MG63 (cell line): ENCODE measurements at regions not wholly inside any gene's neighbourhood (a gene's known extent, or its start where the extent isn't known, plus 50 kb on each side); places are given as distances from the start of the nearest gene placed in this dataset.
"Not testable (repeated sequence)": the region's sequence is repeated elsewhere in the genome, so short reads cannot be mapped to it uniquely, and the experiment has no call there.

Source experiments
- DNase-seq: peaks from one replicate; pipeline ENCODE4 v3.0.0-alpha.2; 2020
- H3K27me3 ChIP-seq: fragments of 250-450 bp; sonication (Bioruptor Pico); 2 replicates; pipeline ENCODE4 v1.5.1; 2020; ENCODE audit warnings: mild to moderate bottlenecking, moderate library complexity
- H3K36me3 ChIP-seq: fragments of 250-450 bp; sonication (Bioruptor Pico); 2 replicates; pipeline ENCODE4 v1.5.1; 2020; ENCODE audit warnings: mild to moderate bottlenecking, moderate library complexity
- H3K4me3 ChIP-seq: fragments of 250-450 bp; sonication (Bioruptor Pico); 2 replicates; pipeline ENCODE4 v1.5.1; 2020; ENCODE audit warnings: mild to moderate bottlenecking, moderate library complexity
- H3K9me3 ChIP-seq: fragments of 250-450 bp; sonication (Bioruptor Pico); 2 replicates; pipeline ENCODE4 v1.5.1; 2020; ENCODE audit warnings: mild to moderate bottlenecking, moderate library complexity

- no peak for DNase-seq
- Histone ChIP-seq H3K9me3 (no peaks in the 10 kb centered on the region), H3K27me3 (no peaks in the 10 kb centered on the region), H3K36me3 (no peaks in the 10 kb centered on the region; the same call in 1 of the 2 replicates), H3K4me3 (no peak overlapping the region)
These were observed 649.6 kb downstream of the TNS3 start for GRCh38 chr7:46932306-46932675.

- Histone ChIP-seq H3K9me3 (no peaks in the 10 kb centered on the region), H3K4me3 (no peak overlapping the region), H3K27me3 (no peaks in the 10 kb centered on the region), H3K36me3 (no peaks in the 10 kb centered on the region; the same call in 1 of the 2 replicates)
- peak; percentile 91 for DNase-seq
These were observed 651.5 kb downstream of the TNS3 start for GRCh38 chr7:46930366-46930765.

GRCh38 chr7:46929359-46929758, 652.6 kb downstream of the TNS3 start:
- Histone ChIP-seq H3K36me3 (no peaks in the 10 kb centered on the region; the same call in 1 of the 2 replicates), H3K4me3 (no peak overlapping the region), H3K27me3 (no peaks in the 10 kb centered on the region), H3K9me3 (no peaks in the 10 kb centered on the region)
- DNase-seq: no peak

GRCh38 chr7:46928719-46929118, 653.2 kb downstream of the TNS3 start:
- Histone ChIP-seq H3K9me3 (no peaks in the 10 kb centered on the region), H3K36me3 (no peaks in the 10 kb centered on the region; the same call in 1 of the 2 replicates)

GRCh38 chr7:46927131-46927810, 654.6 kb downstream of the TNS3 start:
- no peaks in the 10 kb centered on the region for H3K9me3 ChIP-seq
- H3K36me3 ChIP-seq: no peaks in the 10 kb centered on the region; the same call in 1 of the 2 replicates
- no peak overlapping the region for H3K4me3 ChIP-seq
- no peak for DNase-seq
- no peaks in the 10 kb centered on the region for H3K27me3 ChIP-seq

More at GRCh38 chr7:46928719-46929118, 653.2 kb downstream of the TNS3 start:
- DNase-seq: no peak
- Histone ChIP-seq H3K27me3 (no peaks in the 10 kb centered on the region), H3K4me3 (no peak overlapping the region)

- Histone ChIP-seq H3K36me3 (no peaks in the 10 kb centered on the region), H3K9me3 (no peaks in the 10 kb centered on the region; the same call in 1 of the 2 replicates), H3K4me3 (no peak overlapping the region), H3K27me3 (no peaks in the 10 kb centered on the region)
- no peak for DNase-seq
These were observed 665.3 kb downstream of the TNS3 start for GRCh38 chr7:46916581-46916980.

GRCh38 chr7:46912692-46913091, 669.2 kb downstream of the TNS3 start:
- no peak for DNase-seq
- no peak overlapping the region for H3K4me3 ChIP-seq
- H3K9me3 ChIP-seq: no peaks in the 10 kb centered on the region; the same call in 1 of the 2 replicates
- H3K27me3 ChIP-seq: no peaks in the 10 kb centered on the region
- H3K36me3 ChIP-seq: no peaks in the 10 kb centered on the region

- DNase-seq: peak; percentile 70
- Histone ChIP-seq H3K4me3 (no peak overlapping the region), H3K36me3 (no peaks in the 10 kb centered on the region), H3K9me3 (no peaks in the 10 kb centered on the region; the same call in 1 of the 2 replicates), H3K27me3 (no peaks in the 10 kb centered on the region)
These were observed 672.3 kb downstream of the TNS3 start for GRCh38 chr7:46909601-46910051.

GRCh38 chr7:46908770-46909169, 673.1 kb downstream of the TNS3 start:
- Histone ChIP-seq H3K4me3 (no peak overlapping the region), H3K27me3 (no peaks in the 10 kb centered on the region), H3K36me3 (no peaks in the 10 kb centered on the region), H3K9me3 (no peaks in the 10 kb centered on the region; the same call in 1 of the 2 replicates)
- peak; percentile 66 for DNase-seq

GRCh38 chr7:46904523-46904922, 677.4 kb downstream of the TNS3 start:
- not testable (repeated sequence) for DNase-seq, H3K36me3 ChIP-seq, H3K9me3 ChIP-seq, H3K27me3 ChIP-seq, H3K4me3 ChIP-seq

- DNase-seq: no peak
- Histone ChIP-seq H3K36me3 (no peaks in the 10 kb centered on the region), H3K9me3 (no peaks in the 10 kb centered on the region; the same call in 1 of the 2 replicates), H3K4me3 (no peak overlapping the region), H3K27me3 (no peaks in the 10 kb centered on the region)
These were observed 679.4 kb downstream of the TNS3 start for GRCh38 chr7:46902463-46902862.

GRCh38 chr7:46900312-46901263, 681.3 kb downstream of the TNS3 start:
- H3K27me3 ChIP-seq: no peaks in the 10 kb centered on the region
- no peaks in the 10 kb centered on the region for H3K36me3 ChIP-seq
- no peak for DNase-seq
- H3K9me3 ChIP-seq: no peaks in the 10 kb centered on the region; the same call in 1 of the 2 replicates
- no peak overlapping the region for H3K4me3 ChIP-seq

GRCh38 chr7:46897381-46897780, 684.5 kb downstream of the TNS3 start:
- Histone ChIP-seq H3K9me3 (no peaks in the 10 kb centered on the region; the same call in none of the 2 replicates), H3K36me3 (no peaks in the 10 kb centered on the region), H3K4me3 (no peak overlapping the region), H3K27me3 (no peaks in the 10 kb centered on the region)
- no peak for DNase-seq

GRCh38 chr7:46886669-46887374, 695.1 kb downstream of the TNS3 start:
- H3K36me3 ChIP-seq: no peaks in the 10 kb centered on the region
- no peak overlapping the region for H3K4me3 ChIP-seq
- H3K9me3 ChIP-seq: no peaks in the 10 kb centered on the region
- no peaks in the 10 kb centered on the region for H3K27me3 ChIP-seq
- DNase-seq: no peak

GRCh38 chr7:46885167-46885566, 696.7 kb downstream of the TNS3 start:
- Histone ChIP-seq H3K27me3 (no peaks in the 10 kb centered on the region), H3K9me3 (no peaks in the 10 kb centered on the region), H3K36me3 (no peaks in the 10 kb centered on the region), H3K4me3 (no peak overlapping the region)
- no peak for DNase-seq

GRCh38 chr7:46881507-46882127, 700.3 kb downstream of the TNS3 start:
- H3K36me3 ChIP-seq: no peaks in the 10 kb centered on the region
- no peaks in the 10 kb centered on the region for H3K27me3 ChIP-seq
- no peak for DNase-seq
- H3K4me3 ChIP-seq: no peak overlapping the region
- H3K9me3 ChIP-seq: no peaks in the 10 kb centered on the region
